ENCODE measurements at regions not wholly inside any gene's neighbourhood (a gene's known extent, or its start where the extent isn't known, plus 50 kb on each side); places are given as distances from the start of the nearest gene placed in this dataset.
"Not testable (repeated sequence)": the region's sequence is repeated elsewhere in the genome, so short reads cannot be mapped to it uniquely, and the experiment has no call there.

GRCh38 chr4:86413426-86413825 lies 53.6 kb upstream of the MAPK10 start:
- in situ Hi-C loops (cut with MboI); H3K36me3 ChIP-seq (ENCODE audit: low read depth); H4K20me1 ChIP-seq (ENCODE audit: insufficient read depth); H3K9me2 ChIP-seq (ENCODE audit: insufficient read depth); H3K4me1 ChIP-seq (ENCODE audit: insufficient read depth); H3F3A ChIP-seq (ENCODE audit: insufficient read depth); H3K27ac ChIP-seq; H3K4me2 ChIP-seq (ENCODE audit: unreplicated experiment); H2AFZ ChIP-seq; H3K4me3 ChIP-seq; H3K27me3 ChIP-seq (replicated peaks; ENCODE audit: insufficient read depth); H3K9me3 ChIP-seq (ENCODE audit: low read depth); DNase-seq; H3K9ac ChIP-seq; H3K79me2 ChIP-seq (ENCODE audit: insufficient read depth): not testable (repeated sequence)
- WGBS, 2 experiments (ENCODE audit: low coverage in 1 of 2, low lambda C conversion rate in 2 of 2, missing lambda C conversion rate in 2 of 2) = 69 to 71% methylated on average over 5 of the region's 5 CpGs

DNA sequence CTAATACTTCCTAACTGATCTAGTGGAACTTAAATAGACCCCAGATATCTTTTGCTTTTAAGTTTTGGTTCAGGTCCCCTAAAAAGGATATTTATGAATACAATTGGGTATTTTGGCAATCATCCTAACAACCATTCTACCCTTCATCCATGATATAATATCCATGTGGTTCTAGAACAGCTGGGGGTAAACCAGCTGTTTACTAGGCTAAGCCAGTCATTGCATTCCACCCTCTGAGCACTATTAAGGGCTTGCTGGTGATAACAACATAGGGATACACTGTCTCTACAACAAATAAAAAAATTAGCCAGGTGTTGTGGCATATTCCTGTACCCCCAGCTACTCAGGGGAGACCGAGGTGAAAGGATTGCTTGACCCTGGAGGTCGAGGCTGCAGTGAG lies 54.8 kb upstream of the MAPK10 start:
- H3K4me2 ChIP-seq (ENCODE audit: unreplicated experiment) = no peak overlapping the region
- H3K27ac ChIP-seq = no peak overlapping the region
- in situ Hi-C loops (cut with MboI) = no loop called here
- TF ChIP-seq EZH2phosphoT487 (IDR thresholded peaks at IDR 0.05; ENCODE audit: insufficient read depth, low read depth) (no peak), EZH2 (IDR thresholded peaks at IDR 0.05; ENCODE audit: insufficient read depth, poor library complexity, severe bottlenecking) (no peak)
- WGBS, 2 experiments (ENCODE audit: low coverage in 1 of 2, low lambda C conversion rate in 2 of 2, missing lambda C conversion rate in 2 of 2) = 29 to 31% methylated on average over 2 of the region's 2 CpGs
- H3K9me3 ChIP-seq (ENCODE audit: low read depth) = no peaks in the 10 kb centered on the region
- no peaks in the 10 kb centered on the region for H3F3A ChIP-seq (ENCODE audit: insufficient read depth)
- H3K27me3 ChIP-seq (replicated peaks; ENCODE audit: insufficient read depth) = no peaks in the 10 kb centered on the region
- H3K9me2 ChIP-seq (ENCODE audit: insufficient read depth) = no peaks in the 10 kb centered on the region
- no peak overlapping the region for H2AFZ ChIP-seq
- H4K20me1 ChIP-seq (ENCODE audit: insufficient read depth) = no peaks in the 10 kb centered on the region
- no peak overlapping the region for H3K9ac ChIP-seq
- H3K79me2 ChIP-seq (ENCODE audit: insufficient read depth) = no peaks in the 10 kb centered on the region
- no peaks in the 10 kb centered on the region for H3K36me3 ChIP-seq (ENCODE audit: low read depth)
- DNase-seq = no peak
- H3K4me1 ChIP-seq (ENCODE audit: insufficient read depth) = no peaks in the 10 kb centered on the region
- no peak overlapping the region for H3K4me3 ChIP-seq

GRCh38 chr4:86416081-86416480 lies 56.2 kb upstream of the MAPK10 start:
- no peak for DNase-seq
- no peak overlapping the region for H3K4me3 ChIP-seq
- no peak for TF ChIP-seq EZH2 (IDR thresholded peaks at IDR 0.05; ENCODE audit: insufficient read depth, poor library complexity, severe bottlenecking)
- TF ChIP-seq EZH2phosphoT487 (IDR thresholded peaks at IDR 0.05; ENCODE audit: insufficient read depth, low read depth) = no peak
- H3K9me2 ChIP-seq (ENCODE audit: insufficient read depth) = no peaks in the 10 kb centered on the region
- no peak overlapping the region for H3K27ac ChIP-seq
- H3K36me3 ChIP-seq (ENCODE audit: low read depth) = no peaks in the 10 kb centered on the region
- H4K20me1 ChIP-seq (ENCODE audit: insufficient read depth) = no peaks in the 10 kb centered on the region
- in situ Hi-C loops (cut with MboI) = no loop called here
- H3F3A ChIP-seq (ENCODE audit: insufficient read depth) = no peaks in the 10 kb centered on the region
- no peak overlapping the region for H3K4me2 ChIP-seq (ENCODE audit: unreplicated experiment)
- no peak overlapping the region for H2AFZ ChIP-seq
- H3K79me2 ChIP-seq (ENCODE audit: insufficient read depth) = no peaks in the 10 kb centered on the region
- no peaks in the 10 kb centered on the region for H3K9me3 ChIP-seq (ENCODE audit: low read depth)
- H3K27me3 ChIP-seq (replicated peaks; ENCODE audit: insufficient read depth) = no peaks in the 10 kb centered on the region
- WGBS, 2 experiments (ENCODE audit: low coverage in 1 of 2, low lambda C conversion rate in 2 of 2, missing lambda C conversion rate in 2 of 2) = 47 to 55% methylated on average over 3 of the region's 3 CpGs
- no peaks in the 10 kb centered on the region for H3K4me1 ChIP-seq (ENCODE audit: insufficient read depth)
- no peak overlapping the region for H3K9ac ChIP-seq

DNA sequence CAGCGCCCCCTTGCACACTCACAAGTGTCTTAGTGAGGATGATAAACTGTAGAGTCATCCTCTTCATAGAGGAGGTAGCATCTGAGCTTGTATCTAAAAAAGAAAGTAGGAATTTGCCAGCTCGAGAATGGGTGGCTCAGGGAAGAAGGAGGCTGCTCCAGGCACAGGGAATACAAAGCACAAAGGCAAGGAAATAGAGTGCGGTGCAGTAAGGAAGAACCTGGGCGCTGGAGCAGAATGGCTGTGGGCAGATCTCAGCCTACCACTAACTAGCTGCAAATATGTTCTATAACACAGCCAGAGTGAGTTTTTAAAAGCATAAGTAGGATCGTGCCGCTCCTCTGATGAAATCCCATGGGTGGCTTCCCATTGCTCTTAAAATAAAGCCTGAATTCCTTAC lies 61.6 kb upstream of the MAPK10 start:
- WGBS, 2 experiments (ENCODE audit: low coverage in 1 of 2, low lambda C conversion rate in 2 of 2, missing lambda C conversion rate in 2 of 2) = 74 to 77% methylated on average over 6 of the region's 6 CpGs
- in situ Hi-C loops (cut with MboI) = no loop called here

DNA sequence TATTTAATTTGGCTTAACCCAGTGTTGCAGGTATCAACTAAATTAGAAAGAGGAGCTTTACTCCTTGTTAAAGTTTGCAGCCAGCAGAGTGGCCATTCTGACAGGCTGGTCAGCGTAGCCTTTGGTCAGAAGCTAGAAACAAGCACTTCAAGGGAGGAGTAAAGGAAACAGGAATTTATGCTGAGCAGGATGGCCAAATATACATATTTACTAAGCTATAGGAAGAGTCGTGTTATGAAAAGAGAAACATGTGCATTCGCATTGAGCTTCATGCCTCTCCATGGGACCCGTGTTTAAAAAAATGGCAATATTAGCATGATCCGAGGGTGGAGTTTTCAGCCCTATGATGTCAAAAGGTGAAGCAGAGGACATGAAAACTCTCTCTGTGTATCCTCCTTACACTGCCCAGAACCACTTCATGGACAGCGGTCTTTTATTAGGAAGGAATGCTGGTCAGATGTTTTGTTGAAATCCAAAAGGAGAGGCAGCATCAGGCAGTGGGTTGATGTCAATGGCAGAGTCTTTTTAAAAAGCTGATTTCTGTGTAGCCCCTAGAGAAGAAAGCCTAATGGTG lies 71.8 kb upstream of the MAPK10 start:
- WGBS, 2 experiments (ENCODE audit: low coverage in 1 of 2, low lambda C conversion rate in 2 of 2, missing lambda C conversion rate in 2 of 2) = 77 to 84% methylated on average over 6 of the region's 6 CpGs
- in situ Hi-C loops (cut with MboI) = no loop called here

More for the DNA sequence above, 61.6 kb upstream of the MAPK10 start:
- H3K36me3 ChIP-seq (ENCODE audit: low read depth) = no peaks in the 10 kb centered on the region
- no peak overlapping the region for H2AFZ ChIP-seq
- no peak overlapping the region for H3K4me3 ChIP-seq
- no peak overlapping the region for H3K27ac ChIP-seq
- H3K9me2 ChIP-seq (ENCODE audit: insufficient read depth) = no peaks in the 10 kb centered on the region
- no peaks in the 10 kb centered on the region for H3K79me2 ChIP-seq (ENCODE audit: insufficient read depth)
- H3K4me1 ChIP-seq (ENCODE audit: insufficient read depth) = no peaks in the 10 kb centered on the region
- no peak overlapping the region for H3K4me2 ChIP-seq (ENCODE audit: unreplicated experiment)
- no peaks in the 10 kb centered on the region for H3K9me3 ChIP-seq (ENCODE audit: low read depth)
- TF ChIP-seq EZH2phosphoT487 (IDR thresholded peaks at IDR 0.05; ENCODE audit: insufficient read depth, low read depth) = no peak
- TF ChIP-seq EZH2 (IDR thresholded peaks at IDR 0.05; ENCODE audit: insufficient read depth, poor library complexity, severe bottlenecking) = no peak
- DNase-seq = no peak
- H3K27me3 ChIP-seq (replicated peaks; ENCODE audit: insufficient read depth) = no peaks in the 10 kb centered on the region
- H3F3A ChIP-seq (ENCODE audit: insufficient read depth) = no peaks in the 10 kb centered on the region
- H3K9ac ChIP-seq = no peak overlapping the region
- H4K20me1 ChIP-seq (ENCODE audit: insufficient read depth) = no peaks in the 10 kb centered on the region

More for the DNA sequence above, 71.8 kb upstream of the MAPK10 start:
- no peak overlapping the region for H3K4me3 ChIP-seq
- H3F3A ChIP-seq (ENCODE audit: insufficient read depth) = no peaks in the 10 kb centered on the region
- H3K9me3 ChIP-seq (ENCODE audit: low read depth) = no peaks in the 10 kb centered on the region
- no peak overlapping the region for H3K9ac ChIP-seq
- no peaks in the 10 kb centered on the region for H4K20me1 ChIP-seq (ENCODE audit: insufficient read depth)
- H3K27me3 ChIP-seq (replicated peaks; ENCODE audit: insufficient read depth) = no peaks in the 10 kb centered on the region
- H3K79me2 ChIP-seq (ENCODE audit: insufficient read depth) = no peaks in the 10 kb centered on the region
- H3K36me3 ChIP-seq (ENCODE audit: low read depth) = no peaks in the 10 kb centered on the region
- H3K4me2 ChIP-seq (ENCODE audit: unreplicated experiment) = no peak overlapping the region
- no peak for DNase-seq
- H3K27ac ChIP-seq = no peak overlapping the region
- H3K4me1 ChIP-seq (ENCODE audit: insufficient read depth) = no peaks in the 10 kb centered on the region
- H3K9me2 ChIP-seq (ENCODE audit: insufficient read depth) = no peaks in the 10 kb centered on the region
- TF ChIP-seq EZH2 (IDR thresholded peaks at IDR 0.05; ENCODE audit: insufficient read depth, poor library complexity, severe bottlenecking) (no peak), EZH2phosphoT487 (IDR thresholded peaks at IDR 0.05; ENCODE audit: insufficient read depth, low read depth) (no peak)
- H2AFZ ChIP-seq = no peak overlapping the region
